Right forelimb (tissue), 1 donor: ENCODE measurements at regions not wholly inside any gene's neighbourhood (a gene's known extent, or its start where the extent isn't known, plus 50 kb on each side); places are given as distances from the start of the nearest gene placed in this dataset.
"Not testable (repeated sequence)": the region's sequence is repeated elsewhere in the genome, so short reads cannot be mapped to it uniquely, and the experiment has no call there.

Experiments used
- DNase-seq: peaks from one replicate; pipeline ENCODE4 v3.0.0-alpha.2; 2018

- no peak for DNase-seq
Measured at GRCh38 chr11:64428693-64429092, 69.7 kb downstream of the RPS6KA4 start.

- no peak for DNase-seq
Measured at GRCh38 chr11:64429970-64430369, 71.0 kb downstream of the RPS6KA4 start.

- no peak for DNase-seq
Measured at GRCh38 chr11:64430645-64431044, 71.7 kb downstream of the RPS6KA4 start.

- no peak for DNase-seq
Measured at GRCh38 chr11:64436000-64436399, 77.0 kb downstream of the RPS6KA4 start.

- DNase-seq: no peak
Measured at GRCh38 chr11:64437426-64437825, 78.5 kb downstream of the RPS6KA4 start.

GRCh38 chr11:64438986-64439771, 80.2 kb downstream of the RPS6KA4 start:
- no peak for DNase-seq

- not testable (repeated sequence) for DNase-seq
Measured at GRCh38 chr11:64439772-64440491, 81.0 kb downstream of the RPS6KA4 start.

- DNase-seq: peak; percentile 17
Measured at GRCh38 chr11:64441127-64441526, 82.2 kb downstream of the RPS6KA4 start.

- no peak for DNase-seq
Measured at GRCh38 chr11:64443001-64443400, 84.0 kb downstream of the RPS6KA4 start.

- peak; percentile 37 for DNase-seq
Measured at GRCh38 chr11:64444838-64445441, 86.0 kb downstream of the RPS6KA4 start.

GRCh38 chr11:64445651-64446050, 86.7 kb downstream of the RPS6KA4 start:
- DNase-seq: peak; percentile 6

- peak; percentile 55 for DNase-seq
Measured at GRCh38 chr11:64447831-64448598, 89.1 kb downstream of the RPS6KA4 start.

- DNase-seq: peak; percentile 86
Measured at GRCh38 chr11:64448599-64449380, 89.8 kb downstream of the RPS6KA4 start.

GRCh38 chr11:64449381-64450167, 90.6 kb downstream of the RPS6KA4 start:
- peak; percentile 61 for DNase-seq

GRCh38 chr11:64450168-64450560, 91.2 kb downstream of the RPS6KA4 start:
- peak; percentile 23 for DNase-seq

- no peak for DNase-seq
Measured at GRCh38 chr11:64451856-64452255, 92.9 kb downstream of the RPS6KA4 start.

GRCh38 chr11:64453466-64453865, 94.5 kb downstream of the RPS6KA4 start:
- DNase-seq: no peak

- peak; percentile 30 for DNase-seq
Measured at GRCh38 chr11:64455456-64456261, 96.7 kb downstream of the RPS6KA4 start.

GRCh38 chr11:64456509-64457320, 97.8 kb downstream of the RPS6KA4 start:
- DNase-seq: peak; percentile 20
